GM21717 (cell line): ENCODE measurements at regions not wholly inside any gene's neighbourhood (a gene's known extent, or its start where the extent isn't known, plus 50 kb on each side); places are given as distances from the start of the nearest gene placed in this dataset.

Experiments
- ATAC-seq: cut with Tn5 transposase; IDR thresholded peaks from one replicate; pipeline ENCODE4 v1.9.1; 2021; ENCODE audit warnings: mild to moderate bottlenecking, moderate library complexity; ENCODE audit not compliant: unreplicated experiment

GRCh38 chr10:10542477-10542876 lies 475.2 kb upstream of the CELF2 start:
- ATAC-seq = no peak

GRCh38 chr10:10544890-10545289 lies 472.8 kb upstream of the CELF2 start:
- no peak for ATAC-seq

GRCh38 chr10:10545771-10546170 lies 471.9 kb upstream of the CELF2 start:
- ATAC-seq = no peak

- no peak for ATAC-seq
Measured at GRCh38 chr10:10551596-10552301, 465.9 kb upstream of the CELF2 start.

- no peak for ATAC-seq
Measured at GRCh38 chr10:10552948-10553347, 464.7 kb upstream of the CELF2 start.

- no peak for ATAC-seq
Measured at GRCh38 chr10:10564081-10564794, 453.4 kb upstream of the CELF2 start.

GRCh38 chr10:10576937-10577336 lies 440.7 kb upstream of the CELF2 start:
- ATAC-seq = no peak

GRCh38 chr10:10579709-10580108 lies 438.0 kb upstream of the CELF2 start:
- no peak for ATAC-seq

- ATAC-seq = no peak
Measured at GRCh38 chr10:10584161-10584560, 433.5 kb upstream of the CELF2 start.

GRCh38 chr10:10587744-10588393 lies 429.8 kb upstream of the CELF2 start:
- ATAC-seq = no peak

GRCh38 chr10:10589540-10590303 lies 427.9 kb upstream of the CELF2 start:
- ATAC-seq = no peak

- no peak for ATAC-seq
Measured at GRCh38 chr10:10591715-10592341, 425.8 kb upstream of the CELF2 start.

GRCh38 chr10:10596256-10596655 lies 421.4 kb upstream of the CELF2 start:
- ATAC-seq = no peak

GRCh38 chr10:10598297-10598696 lies 419.4 kb upstream of the CELF2 start:
- ATAC-seq = no peak

GRCh38 chr10:10600004-10600403 lies 417.7 kb upstream of the CELF2 start:
- no peak for ATAC-seq

- ATAC-seq = no peak
Measured at GRCh38 chr10:10605551-10606081, 412.1 kb upstream of the CELF2 start.

GRCh38 chr10:10609379-10609955 lies 408.2 kb upstream of the CELF2 start:
- no peak for ATAC-seq

- ATAC-seq = no peak
Measured at GRCh38 chr10:10610171-10610570, 407.5 kb upstream of the CELF2 start.

- no peak for ATAC-seq
Measured at GRCh38 chr10:10612151-10612550, 405.5 kb upstream of the CELF2 start.

- no peak for ATAC-seq
Measured at GRCh38 chr10:10613656-10614244, 403.9 kb upstream of the CELF2 start.
